Stimulated activated CD4-positive, alpha-beta T cell treated with anti-CD3 and anti-CD28 coated beads, Interleukin-1b, Interleukin-23, amount 100 ng/mL, for 1 hour (primary cell): ENCODE measurements at regions not wholly inside any gene's neighbourhood (a gene's known extent, or its start where the extent isn't known, plus 50 kb on each side); places are given as distances from the start of the nearest gene placed in this dataset.
"Not testable (repeated sequence)": the region's sequence is repeated elsewhere in the genome, so short reads cannot be mapped to it uniquely, and the experiment has no call there.

Experiments
- DNase-seq, 2 donors: peaks; one replicate each; pipeline ENCODE4 v3.0.0-alpha.2; 2020; ENCODE audit warnings: low read depth in 2 of 2

DNA sequence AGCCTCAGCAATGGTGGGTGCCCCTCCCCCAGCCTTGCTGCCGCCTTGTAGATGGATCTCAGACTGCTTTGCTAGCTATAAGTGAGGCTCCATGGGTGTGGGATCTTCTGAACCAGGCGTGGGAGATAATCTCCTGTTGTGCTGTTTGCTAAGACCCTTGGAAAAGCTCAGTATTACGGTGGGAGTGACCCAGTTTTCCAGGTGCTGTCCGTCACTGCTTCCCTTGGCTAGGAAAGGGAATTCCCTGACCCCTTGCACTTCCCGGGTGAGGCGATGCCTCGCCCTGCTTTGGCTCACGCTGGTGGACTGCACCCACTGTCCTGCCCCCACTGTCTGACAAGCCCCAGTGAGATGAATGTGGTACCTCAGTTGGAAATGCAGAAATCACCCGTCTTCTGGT is 411.2 kb downstream of the RAB38 start:
- DNase-seq: not testable (repeated sequence)

DNA sequence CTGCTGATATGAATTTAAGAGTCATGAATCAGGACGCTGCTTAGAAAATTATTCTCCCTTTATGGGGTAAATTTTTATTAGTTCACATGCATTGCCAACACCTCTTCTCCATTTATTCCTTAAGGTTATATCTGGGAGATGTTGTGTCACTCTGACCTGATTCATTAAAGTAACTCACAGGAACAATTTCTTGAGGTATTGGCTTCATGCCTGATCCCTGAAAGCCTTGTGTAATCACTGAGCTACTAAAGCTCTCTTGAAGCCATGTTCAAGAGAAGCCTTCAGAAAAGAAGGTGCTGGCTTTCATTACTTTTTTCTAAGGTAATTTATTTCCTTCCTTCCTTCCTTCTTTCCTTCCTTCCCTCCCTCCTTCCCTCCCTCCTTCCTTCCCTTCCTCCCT is 420.6 kb downstream of the RAB38 start:
- DNase-seq: no peak

DNA sequence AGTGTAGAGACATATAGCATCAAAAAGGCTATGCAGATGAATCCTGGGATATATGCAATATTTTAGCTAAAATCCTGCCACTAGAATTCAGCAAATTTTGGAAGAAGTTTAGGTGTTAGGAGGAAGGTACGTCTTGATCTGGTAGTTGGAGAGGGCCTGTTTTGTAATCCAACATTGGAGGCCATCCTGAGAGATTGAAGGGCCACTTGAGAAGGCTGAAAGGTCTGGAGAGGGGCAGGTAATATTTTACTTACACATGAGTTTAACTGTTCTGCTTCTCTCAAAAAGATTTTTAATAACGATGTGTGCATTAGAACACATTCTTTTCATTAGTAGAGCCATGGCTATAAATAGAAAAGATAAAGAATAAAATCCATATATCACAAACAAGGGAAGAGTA is 422.1 kb downstream of the RAB38 start:
- no peak for DNase-seq

DNA sequence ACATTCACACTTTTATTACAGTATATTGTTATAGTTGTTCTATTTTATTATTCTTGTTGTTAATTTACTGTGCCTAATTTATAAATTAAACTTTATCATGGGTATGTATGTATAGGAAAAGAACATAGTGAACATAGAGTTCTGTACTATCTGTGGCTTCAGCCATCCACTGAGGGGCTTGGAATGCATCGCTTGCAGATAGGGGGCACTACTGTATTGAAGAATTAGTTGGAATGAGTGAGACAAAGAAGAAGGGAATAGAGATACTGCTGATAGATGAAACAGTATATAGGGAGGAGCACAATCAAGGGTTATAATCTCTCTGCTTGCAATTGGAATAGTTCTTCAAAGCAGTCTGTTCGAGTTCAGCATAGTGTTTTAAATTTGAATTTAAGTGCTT is 432.2 kb downstream of the RAB38 start:
- no peak for DNase-seq

DNA sequence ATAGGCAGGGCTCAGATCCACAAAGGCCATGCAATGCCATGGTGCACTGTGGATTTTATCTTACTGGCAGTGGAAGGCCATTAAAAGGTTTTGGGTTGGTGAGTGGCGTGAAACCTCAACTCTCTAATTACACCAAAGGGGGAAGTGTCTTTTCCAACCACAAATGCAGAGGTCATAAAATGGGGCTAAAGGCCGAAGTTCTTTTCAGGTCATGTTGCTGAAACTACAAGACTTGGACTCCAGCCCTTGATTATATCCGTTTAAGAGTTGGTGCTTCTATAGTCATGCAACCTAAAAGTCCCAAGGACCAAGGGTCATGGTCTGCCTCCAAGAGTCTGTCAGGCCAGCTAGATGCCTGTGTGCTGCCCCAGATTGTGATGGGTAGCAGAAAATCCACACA is 434.3 kb downstream of the RAB38 start:
- DNase-seq: no peak

DNA sequence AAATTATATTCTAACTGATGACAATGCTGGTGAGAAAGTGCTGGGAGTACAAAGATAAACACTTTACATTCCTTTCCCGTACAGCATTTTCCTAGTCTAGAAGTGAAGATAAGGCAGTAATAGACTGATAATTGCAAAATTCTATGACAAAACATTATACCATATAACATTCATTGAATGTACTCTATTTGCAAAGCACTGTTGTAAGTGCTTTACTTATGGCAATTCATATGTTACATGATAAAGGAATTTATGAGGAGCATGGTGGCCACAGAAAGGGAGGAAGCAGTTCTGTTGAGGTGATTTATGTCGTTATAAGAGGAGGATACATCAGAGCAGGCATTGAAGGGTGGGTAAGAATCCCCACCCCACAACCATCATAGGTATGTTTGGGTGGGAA is 434.8 kb downstream of the RAB38 start:
- DNase-seq: no peak

GRCh38 chr11:87739766-87740165 is 435.5 kb downstream of the RAB38 start:
- DNase-seq: no peak

- no peak for DNase-seq
Observed at GRCh38 chr11:87739261-87739660, 436.0 kb downstream of the RAB38 start.

DNA sequence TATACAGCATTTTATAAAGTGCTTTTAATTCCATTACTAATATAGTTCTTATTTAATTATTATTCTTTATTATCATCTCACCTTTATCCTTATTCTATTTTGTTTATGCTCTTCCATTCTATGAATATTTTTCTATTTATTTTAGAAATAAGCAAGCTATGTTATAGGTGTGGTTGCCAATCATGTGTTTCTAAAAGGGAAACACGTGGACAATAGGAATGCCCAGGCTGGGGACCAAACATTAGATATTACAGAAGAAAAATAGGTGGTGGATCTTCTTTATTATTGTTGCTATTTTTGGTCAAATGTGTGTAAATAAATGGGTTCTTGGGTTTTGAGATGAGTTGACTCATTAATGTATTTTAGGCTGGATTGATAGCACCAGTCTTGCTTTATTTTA is 438.3 kb downstream of the RAB38 start:
- DNase-seq: no peak

DNA sequence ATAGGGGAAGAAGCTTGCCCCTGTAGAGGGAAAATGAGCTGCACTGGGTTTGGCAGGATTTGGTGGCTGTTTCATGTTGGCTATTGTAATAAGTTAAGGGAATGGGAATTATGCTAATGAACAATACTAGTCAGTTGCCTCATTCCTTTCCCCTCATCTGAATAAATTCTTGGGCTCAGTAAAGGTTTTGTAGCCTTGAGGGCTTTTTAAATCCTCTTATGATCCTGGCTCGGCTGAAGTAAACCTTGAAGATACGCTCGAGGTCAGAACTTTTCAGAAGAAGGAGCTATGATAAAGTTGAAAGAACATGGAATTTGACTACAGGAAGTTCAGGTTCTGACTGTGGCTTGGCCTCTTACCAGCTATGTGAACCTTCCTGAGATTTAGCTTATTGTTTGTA is 448.7 kb downstream of the RAB38 start:
- DNase-seq: no peak

DNA sequence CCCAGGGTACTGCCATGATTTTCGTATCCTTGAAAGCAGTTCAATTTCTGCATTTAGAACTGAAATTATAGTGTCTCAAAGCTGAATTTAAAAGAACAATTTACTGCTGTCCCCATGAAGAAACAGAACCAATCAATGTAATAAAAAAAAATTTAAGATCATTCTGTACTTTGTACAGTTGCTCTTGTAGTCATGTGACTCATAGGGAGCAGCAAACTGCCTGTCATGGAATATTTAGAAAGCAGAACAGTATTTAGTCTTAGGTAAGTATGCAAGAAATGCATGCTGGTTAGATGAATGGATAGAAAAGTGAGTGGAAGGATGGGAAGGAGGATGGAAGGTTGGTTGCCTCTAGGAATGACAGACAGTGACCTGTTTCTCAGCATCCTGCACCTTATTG is 450.9 kb downstream of the RAB38 start:
- no peak for DNase-seq

- DNase-seq: no peak
Observed at GRCh38 chr11:87722756-87723565, 452.3 kb downstream of the RAB38 start.

- no peak for DNase-seq
Observed at GRCh38 chr11:87719326-87720073, 455.7 kb downstream of the RAB38 start.

DNA sequence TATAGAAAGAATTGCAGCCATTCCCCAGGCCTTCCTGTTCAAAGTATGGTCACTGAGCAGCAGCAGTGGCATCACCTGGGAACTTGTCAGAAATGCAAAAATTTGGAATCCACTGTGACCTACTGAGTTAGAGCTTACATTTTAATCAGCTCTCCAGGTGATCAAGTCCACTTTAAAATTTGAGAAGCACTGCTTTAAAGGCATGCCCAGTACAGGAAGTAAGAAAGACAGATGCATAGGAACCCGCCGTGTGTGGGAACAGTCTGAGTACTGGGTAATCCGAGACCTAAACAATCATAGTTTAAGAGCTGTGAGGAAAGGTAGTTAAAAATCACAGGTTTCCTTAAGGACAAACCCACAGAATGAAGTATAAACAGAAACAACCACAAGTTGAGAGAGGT is 462.4 kb downstream of the RAB38 start:
- no peak for DNase-seq

- no peak for DNase-seq
Observed at GRCh38 chr11:87712391-87712790, 462.9 kb downstream of the RAB38 start.

DNA sequence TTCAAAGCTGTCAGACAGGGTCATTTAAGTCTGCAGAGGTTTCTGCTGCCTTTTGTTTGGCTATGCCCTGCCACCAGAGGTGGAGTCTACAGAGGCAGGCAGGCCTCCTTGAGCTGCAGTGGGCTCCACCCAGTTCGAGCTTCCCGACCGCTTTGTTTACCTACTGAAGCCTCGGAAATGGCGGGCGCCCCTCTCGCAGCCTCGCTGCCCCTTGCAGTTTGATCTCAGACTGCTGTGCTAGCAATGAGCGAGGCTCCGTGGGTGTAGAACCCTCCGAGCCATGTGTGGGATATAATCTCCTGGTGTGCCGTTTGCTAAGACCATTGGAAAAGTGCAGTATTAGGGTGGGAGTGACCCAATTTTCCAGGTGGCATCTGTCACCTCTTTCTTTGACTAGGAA is 471.7 kb downstream of the RAB38 start:
- not testable (repeated sequence) for DNase-seq

DNA sequence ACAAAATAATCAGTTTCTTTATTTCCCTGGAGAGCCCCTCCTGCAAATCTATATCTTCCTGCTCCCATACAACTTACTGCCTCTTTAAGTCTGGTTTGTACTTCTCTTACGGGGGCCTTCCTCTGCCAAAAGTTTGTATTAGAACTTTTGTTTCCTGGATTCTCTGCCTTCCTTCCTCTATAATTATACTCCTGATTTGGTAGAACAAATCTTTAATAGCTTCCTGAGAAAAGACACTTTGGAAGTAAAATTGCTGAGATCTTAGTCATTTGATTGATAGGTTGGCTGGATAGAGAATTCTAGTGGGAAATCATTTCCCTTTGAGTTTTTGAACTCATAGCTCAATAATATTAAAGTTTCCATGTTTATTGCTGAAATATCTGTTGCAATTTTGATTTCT is 499.2 kb downstream of the RAB38 start:
- DNase-seq: no peak

DNA sequence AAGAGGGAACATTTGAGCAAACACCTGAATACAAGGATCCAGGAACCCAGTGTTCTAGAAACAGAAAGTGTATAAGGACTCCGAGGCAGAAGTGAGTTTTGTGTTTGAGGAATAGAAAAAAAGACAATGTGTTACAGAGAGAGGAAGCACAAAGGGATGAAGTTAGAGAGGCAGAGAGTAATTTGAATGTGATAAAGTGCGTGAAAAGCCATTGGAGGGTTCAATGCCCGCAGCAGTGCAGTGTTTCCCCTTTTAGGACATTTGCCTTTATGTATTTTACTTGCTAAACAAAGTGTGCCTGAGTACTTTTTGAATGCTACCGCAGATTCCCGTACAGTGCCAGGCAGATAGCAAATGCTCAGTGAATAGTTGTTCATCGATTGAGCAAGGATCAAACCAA is 508.5 kb downstream of the RAB38 start:
- DNase-seq: no peak

- DNase-seq: no peak
Observed at GRCh38 chr11:87662287-87662686, 513.0 kb downstream of the RAB38 start.

DNA sequence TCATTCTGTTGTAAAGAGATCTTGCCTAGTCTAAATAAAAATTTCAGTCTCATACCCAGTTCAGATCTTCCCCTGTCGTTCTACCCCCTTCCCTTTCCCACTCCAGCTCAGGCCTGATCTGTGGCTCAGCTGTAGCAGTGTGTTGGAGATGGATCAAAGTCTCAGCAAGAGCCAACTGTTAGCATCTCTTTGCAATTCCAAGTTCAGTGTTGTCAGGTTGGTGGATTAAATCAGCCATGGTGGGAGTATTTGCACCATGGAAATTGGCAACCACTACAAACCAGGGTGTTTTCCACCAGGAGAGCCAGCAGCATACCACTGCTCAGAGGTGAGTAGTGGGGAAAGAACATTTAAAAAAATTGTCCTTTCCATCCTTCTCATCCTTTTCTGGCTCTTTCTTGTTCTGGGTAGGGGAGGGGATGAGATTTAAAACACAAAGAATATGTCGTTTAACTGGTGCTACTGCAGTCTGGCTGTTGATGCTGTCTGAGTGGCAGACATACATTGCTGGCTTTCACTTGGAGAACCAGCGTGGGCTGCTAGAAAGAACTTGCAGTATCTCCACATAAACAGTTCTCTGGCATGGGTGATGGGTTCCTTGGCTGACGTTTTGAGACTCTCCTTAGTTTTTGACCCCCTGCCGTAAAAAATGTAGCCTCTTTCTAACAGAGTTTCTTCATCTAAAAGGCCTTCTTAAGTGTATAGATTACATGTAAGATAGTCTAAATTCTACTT is 514.1 kb downstream of the RAB38 start:
- no peak for DNase-seq

DNA sequence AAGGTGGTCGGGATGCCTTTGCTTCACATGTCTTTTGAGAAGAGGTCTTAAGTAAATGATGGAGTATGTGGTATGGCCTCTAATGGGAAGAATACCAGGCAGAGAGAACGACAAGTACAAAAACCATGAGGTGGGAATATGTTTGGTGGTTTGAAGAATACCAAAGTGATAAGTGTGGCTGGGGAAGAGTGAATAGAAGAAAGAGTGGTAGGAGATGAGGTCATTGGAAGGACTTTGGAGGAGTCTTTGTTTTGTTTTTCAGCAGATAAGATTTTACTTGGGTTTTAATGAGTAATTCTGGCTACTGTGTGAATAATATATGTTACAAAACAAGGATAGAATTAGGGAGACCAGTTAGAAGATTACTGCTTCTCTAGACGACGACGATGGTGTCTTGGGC is 515.4 kb downstream of the RAB38 start:
- no peak for DNase-seq

- DNase-seq: no peak
Observed at GRCh38 chr11:87645626-87646025, 529.6 kb downstream of the RAB38 start.
